ENCODE measurements at regions not wholly inside any gene's neighbourhood (a gene's known extent, or its start where the extent isn't known, plus 50 kb on each side); places are given as distances from the start of the nearest gene placed in this dataset.

- no peak for DNase-seq
Measured at GRCh38 chr10:25114036-25114411, 60.8 kb upstream of the GPR158 start.

- no peak for DNase-seq
Measured at GRCh38 chr10:25117757-25118156, 57.0 kb upstream of the GPR158 start.

GRCh38 chr10:25120188-25120587 is 54.6 kb upstream of the GPR158 start:
- DNase-seq, result no peak
